Pons (tissue), 1 donor: ENCODE measurements at regions not wholly inside any gene's neighbourhood (a gene's known extent, or its start where the extent isn't known, plus 50 kb on each side); places are given as distances from the start of the nearest gene placed in this dataset.

Source experiments
- DNase-seq: peaks from one replicate; pipeline ENCODE4 v3.0.0-alpha.2; 2016; ENCODE audit warnings: low spot score

- no peak for DNase-seq
Measured at GRCh38 chr5:29662876-29663275, 1530.6 kb upstream of the CDH6 start.

DNA sequence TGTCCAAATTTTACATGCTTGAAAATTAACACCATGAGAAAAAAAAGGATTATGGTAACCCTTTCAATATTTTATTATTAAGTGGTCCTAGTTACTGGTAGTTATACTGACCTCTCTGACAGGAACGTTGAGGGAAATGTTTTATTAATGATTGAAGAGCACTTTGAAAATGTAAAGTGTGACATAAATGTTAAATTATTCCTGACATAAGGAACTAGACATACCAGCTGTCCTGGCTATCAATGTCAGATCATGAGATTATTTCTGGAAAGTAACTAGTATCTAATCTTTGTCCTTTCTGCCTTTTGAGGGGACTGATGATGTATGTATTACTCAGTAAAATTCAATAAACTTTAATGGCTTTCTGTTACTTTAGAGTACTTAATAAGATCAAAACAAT, 1538.5 kb upstream of the CDH6 start:
- DNase-seq, result no peak

- no peak for DNase-seq
Measured at GRCh38 chr5:29649321-29649720, 1544.2 kb upstream of the CDH6 start.

DNA sequence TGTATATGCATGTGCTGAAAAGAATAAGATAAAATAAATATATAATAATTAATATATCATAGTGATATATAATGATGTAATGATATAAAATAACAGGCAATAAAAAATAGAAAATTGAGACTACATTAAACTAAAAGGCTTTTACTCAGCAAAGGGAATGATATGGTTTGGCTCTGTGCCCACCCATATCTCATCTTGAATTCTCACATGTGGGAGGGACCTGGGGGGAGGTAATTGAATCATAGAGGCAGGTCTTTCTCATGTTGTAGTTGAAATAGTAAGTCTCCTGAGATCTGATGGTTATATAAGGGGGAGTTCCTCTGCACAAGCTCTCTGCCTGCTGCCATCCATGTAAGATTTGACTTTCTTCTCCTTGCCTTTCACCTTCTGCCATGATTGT, 1550.9 kb upstream of the CDH6 start:
- DNase-seq, result no peak

DNA sequence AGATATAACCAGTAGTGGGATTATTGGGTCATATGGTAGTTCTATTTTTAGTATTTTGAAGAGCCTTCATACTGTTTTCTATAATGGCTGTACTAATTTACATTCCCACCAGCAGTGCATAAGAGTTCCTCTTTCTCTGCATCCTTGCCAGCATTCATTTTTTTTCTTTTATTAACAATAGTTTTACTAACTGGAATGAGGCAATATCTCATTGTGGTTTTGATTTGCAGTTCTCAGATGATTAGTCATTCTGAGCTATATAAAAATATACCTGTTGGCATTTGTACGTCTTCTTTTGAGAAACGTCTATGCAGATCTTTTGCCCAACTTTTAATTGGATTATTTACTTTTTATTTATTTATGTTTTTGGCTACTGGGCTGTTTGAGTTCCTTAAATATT, 1579.3 kb upstream of the CDH6 start:
- no peak for DNase-seq

- DNase-seq, result no peak
Measured at GRCh38 chr5:29588236-29588635, 1605.2 kb upstream of the CDH6 start.

- no peak for DNase-seq
Measured at GRCh38 chr5:29587832-29588231, 1605.7 kb upstream of the CDH6 start.

GRCh38 chr5:29568028-29568427, 1625.5 kb upstream of the CDH6 start:
- DNase-seq, result no peak

GRCh38 chr5:29561564-29561963, 1631.9 kb upstream of the CDH6 start:
- no peak for DNase-seq

DNA sequence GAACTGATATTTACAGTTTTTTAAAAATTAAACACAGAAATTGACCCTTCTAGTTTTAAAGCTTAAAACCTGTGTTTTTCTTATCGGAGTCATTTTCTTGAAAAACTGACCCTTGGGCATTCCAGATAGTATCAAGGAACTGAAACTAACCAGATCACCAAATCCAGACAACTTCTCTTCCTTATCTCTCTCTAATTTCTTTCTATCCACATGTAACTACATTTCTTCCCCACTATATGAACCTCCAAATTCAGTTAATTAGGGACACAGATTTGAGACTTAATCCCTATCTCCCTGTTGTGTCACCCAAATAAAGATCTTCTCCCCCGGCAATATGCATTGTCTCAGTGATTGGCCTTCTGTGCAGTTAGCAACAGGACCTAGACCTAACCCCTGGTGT, 1643.0 kb upstream of the CDH6 start:
- DNase-seq, result no peak

DNA sequence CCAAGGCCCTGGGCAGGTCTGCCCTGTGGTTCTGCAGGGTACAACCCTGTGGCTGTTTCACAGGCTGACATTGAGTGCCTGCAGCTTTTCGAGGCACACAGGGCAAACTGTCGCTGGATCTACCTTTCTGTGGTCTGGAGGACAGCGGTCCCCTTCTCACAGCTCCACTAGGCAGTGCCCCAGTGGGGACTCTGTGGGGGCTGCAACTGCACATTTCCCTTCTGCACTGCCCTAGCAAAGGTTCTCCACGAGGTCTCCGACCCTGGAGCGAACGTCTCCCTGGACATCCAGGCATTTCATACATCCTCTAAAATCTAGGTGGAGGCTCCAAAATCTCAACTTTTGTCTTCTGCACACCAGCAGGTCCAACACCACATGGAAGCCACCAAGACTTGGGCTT, 1645.2 kb upstream of the CDH6 start:
- DNase-seq, result no peak

GRCh38 chr5:29547236-29547865, 1646.1 kb upstream of the CDH6 start:
- DNase-seq, result no peak

DNA sequence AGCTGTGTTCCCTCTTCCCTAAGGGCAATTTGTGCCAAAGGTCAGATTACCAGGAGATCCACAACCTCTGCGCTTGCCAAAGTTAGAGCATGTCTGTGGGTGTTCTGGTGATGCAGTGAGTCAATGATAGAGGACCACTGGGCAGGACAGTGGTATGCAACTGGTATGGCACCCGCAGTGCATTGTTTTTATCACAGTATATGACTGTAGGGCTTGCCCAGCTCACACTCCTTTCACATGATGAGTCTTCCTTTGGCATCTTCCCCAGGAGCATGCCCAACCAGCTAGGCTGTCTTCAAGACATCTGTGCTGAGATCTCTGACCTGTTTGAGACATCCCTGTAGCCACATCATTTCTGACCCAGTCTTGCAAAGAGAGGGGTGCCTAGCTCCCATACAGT, 1650.0 kb upstream of the CDH6 start:
- DNase-seq, result no peak

DNA sequence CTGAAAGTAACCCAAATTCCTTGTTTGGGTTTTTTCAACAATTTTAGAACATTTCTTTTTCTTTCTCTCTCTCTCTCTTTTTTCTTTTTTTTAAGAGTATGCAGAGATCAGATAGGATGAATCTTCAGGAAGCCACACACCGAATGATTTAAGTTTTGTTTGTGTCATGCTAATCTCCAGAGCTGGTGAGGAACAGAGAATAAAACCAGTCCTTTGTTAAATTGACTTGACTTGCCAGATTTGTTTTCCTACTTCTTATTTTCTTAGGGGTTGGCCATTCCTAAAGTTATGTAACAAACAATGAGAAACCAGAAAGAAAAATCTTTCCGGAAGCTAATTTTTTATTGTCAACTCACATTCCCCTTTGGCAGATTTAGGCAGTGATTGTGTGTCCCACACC, 1669.3 kb upstream of the CDH6 start:
- no peak for DNase-seq

DNA sequence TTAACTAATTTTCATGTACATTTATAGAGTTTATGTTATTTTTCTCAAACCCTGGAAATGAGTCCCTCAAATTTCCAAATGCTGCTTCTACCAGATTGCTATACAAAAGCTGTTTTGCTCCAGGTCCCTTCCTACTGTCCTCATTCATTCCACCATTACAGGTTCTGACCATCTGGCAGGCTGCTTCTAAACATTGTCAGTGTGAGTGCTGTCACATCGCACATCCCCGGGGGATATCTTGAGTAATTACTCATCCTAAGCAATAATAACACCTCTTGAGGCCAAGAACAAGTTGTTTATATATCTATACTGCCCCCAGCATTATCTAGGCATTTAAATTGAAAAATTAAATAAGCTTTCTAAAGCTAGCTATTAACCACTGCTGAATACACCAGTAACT, 1675.3 kb upstream of the CDH6 start:
- no peak for DNase-seq

DNA sequence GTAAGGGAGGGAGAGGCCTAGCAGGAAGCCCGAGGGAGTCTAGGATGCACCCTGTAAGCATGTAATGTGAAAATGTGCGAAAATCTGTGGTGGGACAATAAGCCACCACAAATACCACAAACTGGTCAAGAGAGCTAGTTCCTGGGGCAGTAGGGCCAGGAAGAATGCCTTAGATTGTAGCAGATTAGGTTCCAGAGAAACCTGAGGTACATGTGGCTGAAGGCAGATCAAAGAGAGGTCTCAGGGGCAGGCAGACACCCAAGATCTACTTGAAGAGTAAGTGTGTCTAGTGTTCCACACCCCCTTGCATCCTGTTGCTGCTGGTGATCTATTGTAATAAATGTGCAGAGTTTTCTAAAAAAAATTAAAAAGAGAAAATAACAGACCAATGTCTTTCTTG, 1677.3 kb upstream of the CDH6 start:
- DNase-seq, result no peak

GRCh38 chr5:29508131-29508530, 1685.4 kb upstream of the CDH6 start:
- no peak for DNase-seq

DNA sequence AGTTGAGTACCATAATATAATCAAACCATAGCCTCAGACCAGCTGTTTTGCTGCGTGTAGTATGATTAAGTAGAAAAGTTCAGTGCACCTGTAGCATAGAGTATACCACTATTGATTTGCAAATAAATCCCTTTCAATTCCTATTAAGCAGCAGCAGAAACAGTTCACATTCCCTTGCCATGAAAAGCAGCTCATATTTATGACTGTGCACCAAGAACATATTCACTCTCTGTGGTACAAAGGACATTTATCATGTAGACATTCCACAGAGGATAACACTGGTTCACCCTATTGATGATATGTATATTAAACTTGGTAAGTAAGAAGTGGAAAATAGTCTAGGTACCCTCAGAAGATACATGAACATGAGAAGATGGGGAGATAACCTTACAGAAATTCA, 1689.1 kb upstream of the CDH6 start:
- no peak for DNase-seq

GRCh38 chr5:29498860-29499259, 1694.6 kb upstream of the CDH6 start:
- DNase-seq, result no peak

DNA sequence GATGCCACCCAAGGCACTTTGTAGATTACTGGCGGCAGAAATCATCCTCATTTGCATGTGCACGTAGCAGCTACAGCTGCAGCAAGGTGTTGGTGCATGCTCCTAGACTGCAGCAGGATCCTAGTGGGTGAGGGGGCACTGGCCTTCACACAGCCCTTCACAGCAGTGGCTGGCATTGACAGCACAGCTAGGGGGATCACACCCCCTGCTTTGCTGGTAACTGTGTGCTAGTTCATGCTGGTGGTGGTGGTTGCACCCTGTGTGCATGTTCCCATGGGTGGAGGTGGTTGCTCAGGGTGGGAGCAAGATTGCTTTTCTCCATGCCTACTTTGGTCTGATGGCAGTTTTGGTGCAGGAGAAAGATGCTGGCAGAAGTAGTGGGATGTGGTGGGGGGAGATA, 1695.1 kb upstream of the CDH6 start:
- DNase-seq, result no peak

DNA sequence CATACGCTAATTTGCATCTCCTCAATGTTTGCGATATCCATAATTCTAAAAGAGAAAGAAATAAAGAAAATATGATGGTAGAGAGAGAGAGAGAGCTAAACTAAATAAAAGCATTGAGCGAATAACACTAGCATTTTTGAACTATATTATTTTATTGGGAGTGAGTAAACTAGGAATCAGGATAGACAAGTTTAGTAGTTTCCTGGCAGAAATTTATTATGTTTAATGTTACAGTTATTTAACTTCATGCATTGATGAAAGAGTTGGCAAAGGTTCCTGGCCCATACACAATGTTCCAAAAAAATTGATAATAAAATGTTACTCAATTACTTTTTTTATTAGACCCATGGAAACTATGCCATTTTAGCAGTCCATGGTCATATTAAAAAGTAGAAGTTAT, 1708.2 kb upstream of the CDH6 start:
- DNase-seq, result no peak

- no peak for DNase-seq
Measured at GRCh38 chr5:29469581-29469980, 1723.9 kb upstream of the CDH6 start.

GRCh38 chr5:29462241-29462640, 1731.2 kb upstream of the CDH6 start:
- peak; percentile 3 for DNase-seq

DNA sequence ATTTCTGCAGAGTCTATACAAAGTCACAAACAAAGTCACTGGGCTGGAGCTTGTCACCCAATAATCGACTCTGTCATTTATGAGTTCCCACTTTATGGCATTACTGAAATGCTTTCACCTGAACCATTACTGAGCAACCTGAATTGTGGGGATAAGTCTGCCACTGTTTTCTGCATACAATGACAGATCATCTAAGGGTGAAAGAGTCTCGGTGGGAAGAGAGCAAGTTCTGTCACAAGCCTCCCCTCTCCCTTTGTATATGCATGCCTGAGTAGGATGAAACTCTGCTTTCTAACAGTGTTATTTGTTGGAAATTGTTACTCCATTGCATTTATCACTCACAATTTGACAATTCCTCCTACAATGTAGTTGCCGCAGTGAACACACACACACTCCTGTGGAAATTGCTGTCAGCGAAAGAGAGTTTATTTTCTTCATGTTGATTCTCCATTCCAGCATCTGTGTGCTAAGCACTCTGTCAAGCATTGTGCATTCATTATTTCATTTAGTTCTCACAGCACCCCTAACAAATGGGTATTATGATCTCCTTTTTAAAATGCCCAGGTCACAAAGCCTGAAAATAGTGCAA, 1732.4 kb upstream of the CDH6 start:
- no peak for DNase-seq
